Endodermal cell (in vitro differentiated cells): ENCODE measurements at regions not wholly inside any gene's neighbourhood (a gene's known extent, or its start where the extent isn't known, plus 50 kb on each side); places are given as distances from the start of the nearest gene placed in this dataset.

Source experiments
- DNase-seq: peaks from one replicate; pipeline ENCODE4 v3.0.0-alpha.2; 2017
- H3K27ac ChIP-seq: 2 replicates; pipeline ENCODE4 v1.5.1; 2013; ENCODE audit warnings: mild to moderate bottlenecking, low read depth, low read length, moderate library complexity
- H3K27me3 ChIP-seq: 2 replicates; pipeline ENCODE4 v1.6.1; 2013; ENCODE audit warnings: mild to moderate bottlenecking, low read length, moderate library complexity; ENCODE audit not compliant: insufficient read depth, control insufficient read depth, poor library complexity, severe bottlenecking
- H3K36me3 ChIP-seq: 2 replicates; pipeline ENCODE4 v1.7.0; 2013; ENCODE audit warnings: mild to moderate bottlenecking, low read length, moderate library complexity; ENCODE audit not compliant: control insufficient read depth, insufficient read depth
- H3K4me1 ChIP-seq: one replicate; pipeline ENCODE4 v1.7.0; 2013; ENCODE audit warnings: low read length; ENCODE audit not compliant: control insufficient read depth, insufficient read depth
- H3K4me3 ChIP-seq: 2 replicates; pipeline ENCODE4 v1.5.1; 2013; ENCODE audit warnings: mild to moderate bottlenecking, low read length, moderate library complexity
- H3K9ac ChIP-seq: 2 replicates; pipeline ENCODE4 v1.6.1; 2013; ENCODE audit warnings: mild to moderate bottlenecking, low read length, moderate library complexity; ENCODE audit not compliant: poor library complexity, severe bottlenecking; ENCODE audit errors: extremely low read depth
- H3K9me3 ChIP-seq: 2 replicates; pipeline ENCODE4 v1.6.1; 2013; ENCODE audit warnings: mild to moderate bottlenecking, low read length, moderate library complexity; ENCODE audit not compliant: control insufficient read depth
- H3K27ac Mint-ChIP-seq: 2 replicates; pipeline ENCODE4 v1.8.0; 2020; ENCODE audit warnings: mixed read lengths
- H3K27me3 Mint-ChIP-seq: 2 replicates; pipeline ENCODE4 v1.8.0; 2021; ENCODE audit warnings: mild to moderate bottlenecking, mixed read lengths; ENCODE audit not compliant: insufficient read depth
- H3K36me3 Mint-ChIP-seq: 2 replicates; pipeline ENCODE4 v1.8.0; 2020; ENCODE audit warnings: low read depth, mixed read lengths
- H3K4me1 Mint-ChIP-seq: 2 replicates; pipeline ENCODE4 v1.8.0; 2020; ENCODE audit warnings: mixed read lengths
- H3K4me3 Mint-ChIP-seq: 2 replicates; pipeline ENCODE4 v1.8.0; 2020; ENCODE audit warnings: mild to moderate bottlenecking, moderate library complexity, mixed read lengths
- H3K9me3 Mint-ChIP-seq: 2 replicates; pipeline ENCODE4 v1.8.0; 2020; ENCODE audit warnings: mild to moderate bottlenecking, mixed read lengths
- CTCF ChIP-seq: fragments of 200-600 bp; sonication (generic); conservative IDR thresholded peaks from 2 replicates; pipeline ENCODE4 v1.5.0; 2021; ENCODE audit warnings: antibody characterized with exemption, mild to moderate bottlenecking
- WGBS, 2 experiments: methylation state at CpG; one replicate each; pipeline versions ENCODE4 v1.1.5 to v1.1.7; 2013; ENCODE audit warnings: missing lambda C conversion rate in 2 of 2, mixed read lengths in 1 of 2; ENCODE audit not compliant: insufficient coverage in 1 of 2, insufficient read length in 1 of 2; 5-methylcytosine and 5-hydroxymethylcytosine counted together

- no peak for TF ChIP-seq CTCF
- Histone ChIP-seq H3K9me3 (peaks cover 19% of the 10 kb centered on the region), H3K27me3 (no peaks in the 10 kb centered on the region), H3K27ac (no peak overlapping the region), H3K4me1 (peaks cover 4% of the 10 kb centered on the region), H3K9ac (no peak overlapping the region), H3K36me3 (no peaks in the 10 kb centered on the region), H3K4me3 (no peak overlapping the region)
- peaks cover 4% of the 10 kb centered on the region for H3K4me1 Mint-ChIP-seq
- H3K4me3 Mint-ChIP-seq = no peak overlapping the region
- 83 to 100% methylated on average over 1 of the region's 1 CpG for WGBS, 2 experiments
- H3K27me3 Mint-ChIP-seq = no peaks in the 10 kb centered on the region
- no peak for DNase-seq
- no peak overlapping the region for H3K27ac Mint-ChIP-seq
- H3K9me3 Mint-ChIP-seq = peaks cover 6% of the 10 kb centered on the region
- no peaks in the 10 kb centered on the region for H3K36me3 Mint-ChIP-seq
These were observed 568.2 kb downstream of the HDGFL1 start for GRCh38 chr6:23137611-23138010.

GRCh38 chr6:23140871-23141270 lies 571.5 kb downstream of the HDGFL1 start:
- Mint-ChIP-seq H3K4me1 (peaks cover 14% of the 10 kb centered on the region), H3K27ac (no peak overlapping the region), H3K9me3 (peaks cover 1% of the 10 kb centered on the region), H3K4me3 (no peak overlapping the region), H3K36me3 (no peaks in the 10 kb centered on the region), H3K27me3 (no peaks in the 10 kb centered on the region)
- Histone ChIP-seq H3K9me3 (peaks cover 4% of the 10 kb centered on the region), H3K27ac (no peak overlapping the region), H3K27me3 (no peaks in the 10 kb centered on the region), H3K4me3 (no peak overlapping the region), H3K36me3 (no peaks in the 10 kb centered on the region), H3K9ac (no peak overlapping the region), H3K4me1 (peaks cover 4% of the 10 kb centered on the region)
- DNase-seq = no peak
- no peak for TF ChIP-seq CTCF

GRCh38 chr6:23145781-23146180 lies 576.4 kb downstream of the HDGFL1 start:
- WGBS, 2 experiments = 86 to 91% methylated on average over 2 of the region's 2 CpGs
- Histone ChIP-seq H3K4me3 (no peak overlapping the region), H3K9me3 (no peaks in the 10 kb centered on the region), H3K27me3 (no peaks in the 10 kb centered on the region), H3K27ac (no peak overlapping the region), H3K9ac (no peak overlapping the region), H3K36me3 (no peaks in the 10 kb centered on the region), H3K4me1 (peaks cover 4% of the 10 kb centered on the region)
- Mint-ChIP-seq H3K9me3 (no peaks in the 10 kb centered on the region), H3K27me3 (no peaks in the 10 kb centered on the region), H3K36me3 (no peaks in the 10 kb centered on the region), H3K4me1 (peaks cover 14% of the 10 kb centered on the region), H3K4me3 (no peak overlapping the region), H3K27ac (no peak overlapping the region)
- no peak for TF ChIP-seq CTCF
- no peak for DNase-seq
